Prostate gland (tissue), 2 donors: ENCODE measurements at regions not wholly inside any gene's neighbourhood (a gene's known extent, or its start where the extent isn't known, plus 50 kb on each side); places are given as distances from the start of the nearest gene placed in this dataset.

ENCODE experiments used
- DNase-seq: peaks from one replicate; pipeline ENCODE4 v3.0.0-alpha.2; 2019; ENCODE audit warnings: low spot score
- H3K27ac ChIP-seq, 2 donors: fragments of 200-600 bp; sonication (generic); 2 replicates each; pipeline ENCODE4 v1.5.1; 2017 to 2019
- H3K27me3 ChIP-seq: fragments of 200-600 bp; sonication (generic); replicated peaks from 2 replicates; pipeline ENCODE4 v1.5.1; 2019; ENCODE audit not compliant: insufficient read depth
- H3K36me3 ChIP-seq, 2 donors: fragments of 200-600 bp; sonication (generic); 1 replicate in 1 of 2; 2 replicates in 1 of 2; pipeline versions ENCODE4 v1.5.1 to v1.8.1; 2017 to 2019
- H3K4me1 ChIP-seq: fragments of 200-600 bp; sonication (generic); replicated peaks from 2 replicates; pipeline ENCODE4 v1.5.1; 2019
- H3K4me3 ChIP-seq, 2 donors: fragments of 200-600 bp; sonication (generic); 2 replicates each; pipeline ENCODE4 v1.5.1; 2017 to 2019
- H3K9me3 ChIP-seq: fragments of 200-600 bp; sonication (generic); 2 replicates; pipeline ENCODE4 v1.5.1; 2017
- POLR2A ChIP-seq: fragments of 450-650 bp; IDR thresholded peaks from one replicate; pipeline ENCODE4 v1.6.1; 2016; ENCODE audit warnings: antibody characterized with exemption, mild to moderate bottlenecking
- POLR2AphosphoS5 ChIP-seq: sonication (generic); formaldehyde crosslinking; IDR thresholded peaks from one replicate; pipeline ENCODE4 v1.6.1; 2017; ENCODE audit warnings: antibody characterized with exemption
- WGBS: methylation state at CpG from one replicate; pipeline ENCODE4 v1.1.5; 2018; 5-methylcytosine and 5-hydroxymethylcytosine counted together
- intact Hi-C: fragments of 100-400 bp; cut with DNase I; formaldehyde crosslinking; loops from one replicate; pipeline ENCODE4 v1.14.2; 2022
- TF ChIP-seq, protein P1 (sequence below), 4 experiments: fragments of 200-600 bp in 2 of 4; fragments of 450-650 bp in 2 of 4; sonication (generic) in 2 of 4; IDR thresholded peaks; 1 replicate in 3 of 4; 2 replicates in 1 of 4; pipeline ENCODE4 v1.5.1; 2016 to 2019; ENCODE audit warnings: antibody characterized with exemption in 4 of 4, mild to moderate bottlenecking in 2 of 4, moderate library complexity in 2 of 4

DNA sequence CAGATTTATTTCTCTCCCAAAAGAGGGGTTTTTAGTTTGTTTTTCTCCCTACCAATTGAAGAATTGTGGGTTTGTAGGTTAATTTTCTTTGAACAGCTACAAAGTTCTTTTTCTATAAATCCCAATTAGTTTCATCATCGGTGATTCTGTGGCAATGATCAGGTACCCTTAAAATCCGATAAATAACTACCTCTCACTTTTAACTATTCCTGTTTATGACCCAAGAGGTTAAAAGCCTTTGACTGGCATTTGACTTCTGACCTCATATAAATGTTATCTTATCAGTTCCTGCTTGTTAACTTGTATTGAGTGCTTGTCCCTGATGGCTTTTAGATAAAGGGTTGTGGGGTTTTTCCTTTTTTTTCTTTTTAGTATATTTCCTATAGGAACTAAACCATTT lies 124.4 kb upstream of the TMEM161B start:
- DNase-seq, result no peak
- H3K4me1 ChIP-seq, result no peaks in the 10 kb centered on the region
- H3K36me3 ChIP-seq, result no peaks in the 10 kb centered on the region
- no peak overlapping the region for H3K27ac ChIP-seq
- 56% methylated on average over 2 of the region's 2 CpGs for WGBS
- no peaks in the 10 kb centered on the region for H3K27me3 ChIP-seq
- H3K9me3 ChIP-seq, result no peaks in the 10 kb centered on the region
- intact Hi-C loops, result no loop called here
- TF ChIP-seq, protein P1, sequence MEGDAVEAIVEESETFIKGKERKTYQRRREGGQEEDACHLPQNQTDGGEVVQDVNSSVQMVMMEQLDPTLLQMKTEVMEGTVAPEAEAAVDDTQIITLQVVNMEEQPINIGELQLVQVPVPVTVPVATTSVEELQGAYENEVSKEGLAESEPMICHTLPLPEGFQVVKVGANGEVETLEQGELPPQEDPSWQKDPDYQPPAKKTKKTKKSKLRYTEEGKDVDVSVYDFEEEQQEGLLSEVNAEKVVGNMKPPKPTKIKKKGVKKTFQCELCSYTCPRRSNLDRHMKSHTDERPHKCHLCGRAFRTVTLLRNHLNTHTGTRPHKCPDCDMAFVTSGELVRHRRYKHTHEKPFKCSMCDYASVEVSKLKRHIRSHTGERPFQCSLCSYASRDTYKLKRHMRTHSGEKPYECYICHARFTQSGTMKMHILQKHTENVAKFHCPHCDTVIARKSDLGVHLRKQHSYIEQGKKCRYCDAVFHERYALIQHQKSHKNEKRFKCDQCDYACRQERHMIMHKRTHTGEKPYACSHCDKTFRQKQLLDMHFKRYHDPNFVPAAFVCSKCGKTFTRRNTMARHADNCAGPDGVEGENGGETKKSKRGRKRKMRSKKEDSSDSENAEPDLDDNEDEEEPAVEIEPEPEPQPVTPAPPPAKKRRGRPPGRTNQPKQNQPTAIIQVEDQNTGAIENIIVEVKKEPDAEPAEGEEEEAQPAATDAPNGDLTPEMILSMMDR (IDR thresholded peaks at IDR 0.05), result no peak
- TF ChIP-seq POLR2AphosphoS5 (no peak), POLR2A (no peak)
- H3K4me3 ChIP-seq, result no peak overlapping the region

DNA sequence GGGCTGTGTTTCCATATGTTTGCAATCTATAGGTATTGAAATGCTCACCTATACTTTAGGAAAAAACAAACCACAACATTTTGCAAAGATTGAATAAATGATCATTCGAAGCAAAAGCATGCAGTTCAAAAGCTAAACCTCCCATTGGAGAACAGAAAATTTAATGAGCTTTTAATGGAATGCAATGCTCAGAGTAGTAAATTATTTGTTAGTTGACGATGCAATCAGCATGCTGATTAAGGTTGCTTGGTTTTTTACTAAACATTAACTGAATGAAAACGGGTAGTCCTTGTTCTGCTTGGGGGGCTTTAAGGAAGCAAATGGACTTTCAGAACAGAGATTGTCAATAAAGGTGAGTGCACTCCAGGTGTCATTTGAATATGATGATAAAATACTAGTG lies 123.3 kb upstream of the TMEM161B start:
- Histone ChIP-seq H3K27me3 (no peaks in the 10 kb centered on the region), H3K27ac (no peak overlapping the region), H3K9me3 (no peaks in the 10 kb centered on the region), H3K4me3 (no peak overlapping the region), H3K4me1 (no peaks in the 10 kb centered on the region), H3K36me3 (no peaks in the 10 kb centered on the region)
- no peak for TF ChIP-seq POLR2AphosphoS5
- TF ChIP-seq, protein P1 (IDR thresholded peaks at IDR 0.05), result no peak
- no peak for TF ChIP-seq POLR2A
- intact Hi-C loops, result no loop called here
- DNase-seq, result no peak
- 47% methylated on average over 3 of the region's 3 CpGs for WGBS

GRCh38 chr5:88391116-88391515 lies 122.5 kb upstream of the TMEM161B start:
- 75% methylated on average over 8 of the region's 8 CpGs for WGBS
- no peak for DNase-seq
- Histone ChIP-seq H3K9me3 (no peaks in the 10 kb centered on the region), H3K27ac (no peak overlapping the region), H3K4me1 (no peaks in the 10 kb centered on the region), H3K27me3 (no peaks in the 10 kb centered on the region), H3K4me3 (no peak overlapping the region), H3K36me3 (no peaks in the 10 kb centered on the region)
- intact Hi-C loops, result no loop called here
- no peak for TF ChIP-seq POLR2AphosphoS5
- TF ChIP-seq POLR2A, result no peak
- TF ChIP-seq, protein P1 (IDR thresholded peaks at IDR 0.05), result no peak

- Histone ChIP-seq H3K4me3 (no peak overlapping the region), H3K36me3 (no peaks in the 10 kb centered on the region), H3K27me3 (no peaks in the 10 kb centered on the region), H3K4me1 (no peaks in the 10 kb centered on the region), H3K9me3 (no peaks in the 10 kb centered on the region), H3K27ac (no peak overlapping the region)
- WGBS, result 83% methylated on average over 2 of the region's 2 CpGs
- TF ChIP-seq POLR2AphosphoS5 (no peak), POLR2A (no peak)
- TF ChIP-seq, protein P1 (IDR thresholded peaks at IDR 0.05), result no peak
- DNase-seq, result no peak
- intact Hi-C loops, result no loop called here
These were observed 121.8 kb upstream of the TMEM161B start for GRCh38 chr5:88390481-88390880.

GRCh38 chr5:88390096-88390441 lies 121.4 kb upstream of the TMEM161B start:
- Histone ChIP-seq H3K9me3 (no peaks in the 10 kb centered on the region), H3K27me3 (no peaks in the 10 kb centered on the region), H3K4me1 (no peaks in the 10 kb centered on the region), H3K36me3 (no peaks in the 10 kb centered on the region), H3K27ac (no peak overlapping the region), H3K4me3 (no peak overlapping the region)
- TF ChIP-seq POLR2AphosphoS5 (no peak), POLR2A (no peak)
- TF ChIP-seq, protein P1 (IDR thresholded peaks at IDR 0.05), result no peak
- DNase-seq, result no peak
- intact Hi-C loops, result no loop called here
- WGBS, result 31% methylated on average over 6 of the region's 6 CpGs
